Activated CD4-positive, alpha-beta T cell treated with anti-CD3 and anti-CD28 coated beads, Interleukin-2, amount 10 ng/mL, durations not matched to agents 7 days and 5 days (primary cell): ENCODE measurements at regions not wholly inside any gene's neighbourhood (a gene's known extent, or its start where the extent isn't known, plus 50 kb on each side); places are given as distances from the start of the nearest gene placed in this dataset.

Experiments
- CTCF ChIA-PET: fragments of 350-600 bp; sonication (Branson Sonifier 250); formaldehyde crosslinking; loops from one replicate; lab custom pipeline; 2021; ENCODE audit warnings: antibody characterized with exemption; lab: Charles Lee
- POLR2A ChIA-PET: fragments of 350-600 bp; sonication (Branson Sonifier 250); formaldehyde crosslinking; loops from one replicate; lab custom pipeline; 2021; ENCODE audit warnings: antibody characterized with exemption; lab: Charles Lee
- DNase-seq: peaks from one replicate; pipeline ENCODE4 v3.0.0-alpha.2; 2020
- H3K27ac Mint-ChIP-seq: one replicate; pipeline ENCODE4 v1.8.0; 2021; ENCODE audit warnings: mild to moderate bottlenecking, moderate library complexity, mixed read lengths
- H3K27me3 Mint-ChIP-seq: one replicate; pipeline ENCODE4 v1.8.0; 2021; ENCODE audit warnings: mixed read lengths
- H3K36me3 Mint-ChIP-seq: one replicate; pipeline ENCODE4 v1.8.0; 2021; ENCODE audit warnings: low read depth, mixed read lengths
- H3K4me1 Mint-ChIP-seq: one replicate; pipeline ENCODE4 v1.8.0; 2021; ENCODE audit warnings: mixed read lengths
- H3K4me3 Mint-ChIP-seq: one replicate; pipeline ENCODE4 v1.8.0; 2021; ENCODE audit warnings: mild to moderate bottlenecking, moderate library complexity, mixed read lengths
- H3K9me3 Mint-ChIP-seq: one replicate; pipeline ENCODE4 v1.8.0; 2021; ENCODE audit warnings: mixed read lengths

- POLR2A ChIA-PET: no interaction called here
- no peak for DNase-seq
- Mint-ChIP-seq H3K27me3 (no peaks in the 10 kb centered on the region), H3K4me3 (no peak overlapping the region), H3K36me3 (no peaks in the 10 kb centered on the region), H3K9me3 (no peaks in the 10 kb centered on the region), H3K4me1 (no peaks in the 10 kb centered on the region), H3K27ac (no peak overlapping the region)
- CTCF ChIA-PET: no interaction called here
Measured at GRCh38 chr5:104139840-104140239, 577.3 kb upstream of the NUDT12 start.

- Mint-ChIP-seq H3K4me3 (no peak overlapping the region), H3K27ac (no peak overlapping the region), H3K4me1 (no peaks in the 10 kb centered on the region), H3K27me3 (no peaks in the 10 kb centered on the region), H3K36me3 (no peaks in the 10 kb centered on the region), H3K9me3 (peaks cover 10% of the 10 kb centered on the region)
- CTCF ChIA-PET: no interaction called here
- DNase-seq: no peak
- POLR2A ChIA-PET: no interaction called here
Measured at GRCh38 chr5:104130320-104130719, 567.7 kb upstream of the NUDT12 start.

GRCh38 chr5:104128348-104128747 lies 565.8 kb upstream of the NUDT12 start:
- Mint-ChIP-seq H3K9me3 (peaks cover 10% of the 10 kb centered on the region), H3K4me1 (no peaks in the 10 kb centered on the region), H3K27me3 (no peaks in the 10 kb centered on the region), H3K27ac (no peak overlapping the region), H3K36me3 (no peaks in the 10 kb centered on the region), H3K4me3 (no peak overlapping the region)
- no peak for DNase-seq
- ChIA-PET POLR2A (no interaction called here), CTCF (no interaction called here)

GRCh38 chr5:104126980-104127379 lies 564.4 kb upstream of the NUDT12 start:
- ChIA-PET CTCF (no interaction called here), POLR2A (no interaction called here)
- no peak overlapping the region for H3K27ac Mint-ChIP-seq
- H3K4me1 Mint-ChIP-seq: no peaks in the 10 kb centered on the region
- no peaks in the 10 kb centered on the region for H3K27me3 Mint-ChIP-seq
- DNase-seq: no peak
- H3K9me3 Mint-ChIP-seq: peaks cover 5% of the 10 kb centered on the region
- H3K4me3 Mint-ChIP-seq: no peak overlapping the region
- no peaks in the 10 kb centered on the region for H3K36me3 Mint-ChIP-seq

GRCh38 chr5:104119529-104119928 lies 556.9 kb upstream of the NUDT12 start:
- H3K36me3 Mint-ChIP-seq: no peaks in the 10 kb centered on the region
- no peaks in the 10 kb centered on the region for H3K4me1 Mint-ChIP-seq
- H3K27ac Mint-ChIP-seq: no peak overlapping the region
- ChIA-PET POLR2A (no interaction called here), CTCF (no interaction called here)
- no peak for DNase-seq
- no peak overlapping the region for H3K4me3 Mint-ChIP-seq
- no peaks in the 10 kb centered on the region for H3K27me3 Mint-ChIP-seq
- H3K9me3 Mint-ChIP-seq: no peaks in the 10 kb centered on the region

GRCh38 chr5:104111632-104112031 lies 549.0 kb upstream of the NUDT12 start:
- H3K36me3 Mint-ChIP-seq: no peaks in the 10 kb centered on the region
- no peak for DNase-seq
- H3K27ac Mint-ChIP-seq: no peak overlapping the region
- H3K9me3 Mint-ChIP-seq: peaks cover 9% of the 10 kb centered on the region
- H3K4me1 Mint-ChIP-seq: no peaks in the 10 kb centered on the region
- H3K4me3 Mint-ChIP-seq: no peak overlapping the region
- no peaks in the 10 kb centered on the region for H3K27me3 Mint-ChIP-seq
- ChIA-PET CTCF (no interaction called here), POLR2A (no interaction called here)

GRCh38 chr5:104096451-104096850 lies 533.9 kb upstream of the NUDT12 start:
- H3K27ac Mint-ChIP-seq: no peak overlapping the region
- no peaks in the 10 kb centered on the region for H3K4me1 Mint-ChIP-seq
- no peak for DNase-seq
- ChIA-PET CTCF (no interaction called here), POLR2A (no interaction called here)
- H3K36me3 Mint-ChIP-seq: no peaks in the 10 kb centered on the region
- H3K27me3 Mint-ChIP-seq: no peaks in the 10 kb centered on the region
- peaks cover 9% of the 10 kb centered on the region for H3K9me3 Mint-ChIP-seq
- no peak overlapping the region for H3K4me3 Mint-ChIP-seq

GRCh38 chr5:104095527-104095926 lies 532.9 kb upstream of the NUDT12 start:
- Mint-ChIP-seq H3K9me3 (peaks cover 9% of the 10 kb centered on the region), H3K4me1 (no peaks in the 10 kb centered on the region), H3K27ac (no peak overlapping the region), H3K27me3 (no peaks in the 10 kb centered on the region), H3K4me3 (no peak overlapping the region), H3K36me3 (no peaks in the 10 kb centered on the region)
- POLR2A ChIA-PET: no interaction called here
- no peak for DNase-seq
- CTCF ChIA-PET: no interaction called here

- no peak for DNase-seq
- peaks cover 9% of the 10 kb centered on the region for H3K9me3 Mint-ChIP-seq
- H3K36me3 Mint-ChIP-seq: no peaks in the 10 kb centered on the region
- no peak overlapping the region for H3K4me3 Mint-ChIP-seq
- H3K4me1 Mint-ChIP-seq: no peaks in the 10 kb centered on the region
- ChIA-PET CTCF (no interaction called here), POLR2A (no interaction called here)
- H3K27me3 Mint-ChIP-seq: no peaks in the 10 kb centered on the region
- H3K27ac Mint-ChIP-seq: no peak overlapping the region
Measured at GRCh38 chr5:104088876-104089778, 526.5 kb upstream of the NUDT12 start.

GRCh38 chr5:104084896-104085295 lies 522.3 kb upstream of the NUDT12 start:
- Mint-ChIP-seq H3K4me3 (no peak overlapping the region), H3K4me1 (no peaks in the 10 kb centered on the region), H3K27ac (no peak overlapping the region), H3K9me3 (peaks cover 16% of the 10 kb centered on the region), H3K27me3 (no peaks in the 10 kb centered on the region), H3K36me3 (no peaks in the 10 kb centered on the region)
- ChIA-PET CTCF (no interaction called here), POLR2A (no interaction called here)
- no peak for DNase-seq

- Mint-ChIP-seq H3K27me3 (no peaks in the 10 kb centered on the region), H3K36me3 (no peaks in the 10 kb centered on the region), H3K27ac (no peak overlapping the region), H3K4me1 (no peaks in the 10 kb centered on the region), H3K9me3 (peaks cover 12% of the 10 kb centered on the region), H3K4me3 (no peak overlapping the region)
- no peak for DNase-seq
- POLR2A ChIA-PET: no interaction called here
- CTCF ChIA-PET: no interaction called here
Measured at GRCh38 chr5:104082754-104083153, 520.2 kb upstream of the NUDT12 start.

GRCh38 chr5:104081232-104081631 lies 518.6 kb upstream of the NUDT12 start:
- CTCF ChIA-PET: no interaction called here
- Mint-ChIP-seq H3K4me3 (no peak overlapping the region), H3K27ac (no peak overlapping the region), H3K36me3 (no peaks in the 10 kb centered on the region), H3K4me1 (no peaks in the 10 kb centered on the region), H3K27me3 (no peaks in the 10 kb centered on the region), H3K9me3 (peaks cover 8% of the 10 kb centered on the region)
- POLR2A ChIA-PET: no interaction called here
- no peak for DNase-seq

- H3K36me3 Mint-ChIP-seq: no peaks in the 10 kb centered on the region
- no peak overlapping the region for H3K27ac Mint-ChIP-seq
- no peaks in the 10 kb centered on the region for H3K4me1 Mint-ChIP-seq
- ChIA-PET CTCF (no interaction called here), POLR2A (no interaction called here)
- DNase-seq: no peak
- no peak overlapping the region for H3K4me3 Mint-ChIP-seq
- peaks cover 8% of the 10 kb centered on the region for H3K9me3 Mint-ChIP-seq
- no peaks in the 10 kb centered on the region for H3K27me3 Mint-ChIP-seq
Measured at GRCh38 chr5:104080646-104081175, 518.1 kb upstream of the NUDT12 start.
